ENCODE measurements at regions not wholly inside any gene's neighbourhood (a gene's known extent, or its start where the extent isn't known, plus 50 kb on each side); places are given as distances from the start of the nearest gene placed in this dataset.

DNA sequence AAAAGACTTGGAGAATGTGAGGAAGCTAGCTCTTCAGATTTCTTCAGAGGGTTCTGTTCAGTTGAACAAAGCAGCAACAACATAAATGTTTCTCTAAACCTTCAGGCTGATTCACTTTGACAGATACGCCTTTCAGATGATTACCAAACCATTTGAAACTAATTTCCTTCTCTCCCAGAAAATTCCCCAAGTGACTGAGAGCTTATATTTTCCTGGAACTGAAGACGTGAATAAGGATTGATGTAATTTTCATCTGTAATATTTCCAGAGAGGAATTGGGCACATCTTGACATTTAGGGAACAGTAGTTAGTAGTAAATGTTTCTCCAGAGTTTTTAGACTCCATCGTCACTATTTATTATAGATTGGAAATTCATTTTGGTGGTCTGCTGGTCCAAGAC is 108.6 kb upstream of the AADACL2 start:
- in situ Hi-C loops (cut with HindIII; ENCODE audit: low pct_unique_long_range_greater_than_20kb, low sequenced_read_pairs), result no loop called here
- POLR2A ChIA-PET, result no interaction called here

DNA sequence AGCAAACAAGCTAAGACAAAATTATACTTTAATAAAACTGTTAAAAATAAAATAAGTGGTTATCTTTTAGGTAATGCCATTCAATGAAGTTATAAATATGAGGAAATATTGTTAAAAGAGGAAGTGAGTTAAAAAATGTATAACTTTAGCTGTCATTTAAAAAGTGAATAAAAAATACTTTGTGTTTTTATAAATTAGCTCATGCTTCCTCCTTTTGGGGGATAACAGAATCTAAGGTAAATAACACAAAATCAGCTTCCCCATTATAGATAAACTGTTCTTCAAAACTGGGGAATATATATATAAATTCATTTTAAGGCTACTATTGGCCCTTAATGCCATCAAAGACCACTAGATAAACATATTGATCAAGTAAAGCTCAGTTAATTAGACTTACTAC is 113.7 kb upstream of the AADACL2 start:
- intact Hi-C loops (cut with micrococcal nuclease; ENCODE audit: unreplicated experiment) (no loop called here), in situ Hi-C loops (cut with HindIII; ENCODE audit: low pct_unique_long_range_greater_than_20kb, low sequenced_read_pairs) (no loop called here)
- ChIA-PET POLR2A (no interaction called here), CTCF (no interaction called here)
- Histone ChIP-seq H3K4me1 (ENCODE audit: control insufficient read depth, insufficient read depth, low read length) (no peaks in the 10 kb centered on the region), H3K27me3 (ENCODE audit: control insufficient read depth, insufficient read depth, low read length) (no peaks in the 10 kb centered on the region), H3K4me3 (ENCODE audit: low read depth in 2 of 2, low read length in 2 of 2) (no peak overlapping the region), H3K36me3 (ENCODE audit: control insufficient read depth, insufficient read depth, low read length) (no peaks in the 10 kb centered on the region), H3K27ac (ENCODE audit: low read length) (no peak overlapping the region), H3K9me3 (ENCODE audit: control insufficient read depth, insufficient read depth, low read depth, low read length) (no peaks in the 10 kb centered on the region)
- no TSS peak for BruUV-seq (replicated peaks)
- TF ChIP-seq, protein P1, sequence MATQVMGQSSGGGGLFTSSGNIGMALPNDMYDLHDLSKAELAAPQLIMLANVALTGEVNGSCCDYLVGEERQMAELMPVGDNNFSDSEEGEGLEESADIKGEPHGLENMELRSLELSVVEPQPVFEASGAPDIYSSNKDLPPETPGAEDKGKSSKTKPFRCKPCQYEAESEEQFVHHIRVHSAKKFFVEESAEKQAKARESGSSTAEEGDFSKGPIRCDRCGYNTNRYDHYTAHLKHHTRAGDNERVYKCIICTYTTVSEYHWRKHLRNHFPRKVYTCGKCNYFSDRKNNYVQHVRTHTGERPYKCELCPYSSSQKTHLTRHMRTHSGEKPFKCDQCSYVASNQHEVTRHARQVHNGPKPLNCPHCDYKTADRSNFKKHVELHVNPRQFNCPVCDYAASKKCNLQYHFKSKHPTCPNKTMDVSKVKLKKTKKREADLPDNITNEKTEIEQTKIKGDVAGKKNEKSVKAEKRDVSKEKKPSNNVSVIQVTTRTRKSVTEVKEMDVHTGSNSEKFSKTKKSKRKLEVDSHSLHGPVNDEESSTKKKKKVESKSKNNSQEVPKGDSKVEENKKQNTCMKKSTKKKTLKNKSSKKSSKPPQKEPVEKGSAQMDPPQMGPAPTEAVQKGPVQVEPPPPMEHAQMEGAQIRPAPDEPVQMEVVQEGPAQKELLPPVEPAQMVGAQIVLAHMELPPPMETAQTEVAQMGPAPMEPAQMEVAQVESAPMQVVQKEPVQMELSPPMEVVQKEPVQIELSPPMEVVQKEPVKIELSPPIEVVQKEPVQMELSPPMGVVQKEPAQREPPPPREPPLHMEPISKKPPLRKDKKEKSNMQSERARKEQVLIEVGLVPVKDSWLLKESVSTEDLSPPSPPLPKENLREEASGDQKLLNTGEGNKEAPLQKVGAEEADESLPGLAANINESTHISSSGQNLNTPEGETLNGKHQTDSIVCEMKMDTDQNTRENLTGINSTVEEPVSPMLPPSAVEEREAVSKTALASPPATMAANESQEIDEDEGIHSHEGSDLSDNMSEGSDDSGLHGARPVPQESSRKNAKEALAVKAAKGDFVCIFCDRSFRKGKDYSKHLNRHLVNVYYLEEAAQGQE (IDR thresholded peaks at IDR 0.05; ENCODE audit: insufficient read depth in 1 of 2, low read depth in 2 of 2, low read length in 1 of 2), result no peak
- TF ChIP-seq, protein P2, sequence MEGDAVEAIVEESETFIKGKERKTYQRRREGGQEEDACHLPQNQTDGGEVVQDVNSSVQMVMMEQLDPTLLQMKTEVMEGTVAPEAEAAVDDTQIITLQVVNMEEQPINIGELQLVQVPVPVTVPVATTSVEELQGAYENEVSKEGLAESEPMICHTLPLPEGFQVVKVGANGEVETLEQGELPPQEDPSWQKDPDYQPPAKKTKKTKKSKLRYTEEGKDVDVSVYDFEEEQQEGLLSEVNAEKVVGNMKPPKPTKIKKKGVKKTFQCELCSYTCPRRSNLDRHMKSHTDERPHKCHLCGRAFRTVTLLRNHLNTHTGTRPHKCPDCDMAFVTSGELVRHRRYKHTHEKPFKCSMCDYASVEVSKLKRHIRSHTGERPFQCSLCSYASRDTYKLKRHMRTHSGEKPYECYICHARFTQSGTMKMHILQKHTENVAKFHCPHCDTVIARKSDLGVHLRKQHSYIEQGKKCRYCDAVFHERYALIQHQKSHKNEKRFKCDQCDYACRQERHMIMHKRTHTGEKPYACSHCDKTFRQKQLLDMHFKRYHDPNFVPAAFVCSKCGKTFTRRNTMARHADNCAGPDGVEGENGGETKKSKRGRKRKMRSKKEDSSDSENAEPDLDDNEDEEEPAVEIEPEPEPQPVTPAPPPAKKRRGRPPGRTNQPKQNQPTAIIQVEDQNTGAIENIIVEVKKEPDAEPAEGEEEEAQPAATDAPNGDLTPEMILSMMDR (IDR thresholded peaks at IDR 0.05), result no peak
- DNase-seq (ENCODE audit: low read depth, low spot score) (no peak), ATAC-seq (no peak)

More for the DNA sequence above, 108.6 kb upstream of the AADACL2 start:
- ATAC-seq (no peak), DNase-seq (ENCODE audit: low read depth, low spot score) (no peak)
- no peaks in the 10 kb centered on the region for H3K9me3 ChIP-seq (ENCODE audit: control insufficient read depth, insufficient read depth, low read depth, low read length)
- H3K4me3 ChIP-seq (ENCODE audit: low read depth in 2 of 2, low read length in 2 of 2), result no peak overlapping the region
- H3K27ac ChIP-seq (ENCODE audit: low read length), result no peak overlapping the region
- CTCF ChIA-PET, result no interaction called here
- no peaks in the 10 kb centered on the region for H3K4me1 ChIP-seq (ENCODE audit: control insufficient read depth, insufficient read depth, low read length)
- intact Hi-C loops (cut with micrococcal nuclease; ENCODE audit: unreplicated experiment), result no loop called here
- TF ChIP-seq, protein P2 (IDR thresholded peaks at IDR 0.05), result no peak
- TF ChIP-seq SIN3A (IDR thresholded peaks at IDR 0.05; ENCODE audit: borderline replicate concordance, insufficient read depth, low read depth, low read length) (no peak), POLR2AphosphoS5 (IDR thresholded peaks at IDR 0.05; ENCODE audit: low read depth, low read length) (no peak), TCF7L2 (IDR thresholded peaks at IDR 0.05; ENCODE audit: low read depth, low read length) (no peak)
- TF ChIP-seq, protein P1 (IDR thresholded peaks at IDR 0.05; ENCODE audit: insufficient read depth in 1 of 2, low read depth in 2 of 2, low read length in 1 of 2), result no peak
- H3K27me3 ChIP-seq (ENCODE audit: control insufficient read depth, insufficient read depth, low read length), result no peaks in the 10 kb centered on the region
- BruUV-seq (replicated peaks), result no TSS peak
- no peaks in the 10 kb centered on the region for H3K36me3 ChIP-seq (ENCODE audit: control insufficient read depth, insufficient read depth, low read length)
